GM18505 (cell line): ENCODE measurements at regions not wholly inside any gene's neighbourhood (a gene's known extent, or its start where the extent isn't known, plus 50 kb on each side); places are given as distances from the start of the nearest gene placed in this dataset.

Experiments used
- ATAC-seq: cut with Tn5 transposase; IDR thresholded peaks from one replicate; pipeline ENCODE4 v1.9.1; 2021; ENCODE audit not compliant: unreplicated experiment
- POLR2A ChIP-seq: IDR thresholded peaks from 4 replicates; pipeline ENCODE4 v1.6.1; 2011; ENCODE audit warnings: borderline replicate concordance; ENCODE audit not compliant: insufficient read depth, insufficient read length; ENCODE audit errors: extremely low read depth

- no peak for TF ChIP-seq POLR2A
- ATAC-seq, result no peak
Measured at GRCh38 chr13:72153272-72153671, 286.3 kb upstream of the DACH1 start.

GRCh38 chr13:72151241-72151640, 284.2 kb upstream of the DACH1 start:
- ATAC-seq, result no peak
- no peak for TF ChIP-seq POLR2A

- TF ChIP-seq POLR2A, result no peak
- no peak for ATAC-seq
Measured at GRCh38 chr13:72150502-72150901, 283.5 kb upstream of the DACH1 start.

- ATAC-seq, result no peak
Measured at GRCh38 chr13:72149701-72150100, 282.7 kb upstream of the DACH1 start.

GRCh38 chr13:72146816-72147215, 279.8 kb upstream of the DACH1 start:
- TF ChIP-seq POLR2A, result no peak
- no peak for ATAC-seq

More at GRCh38 chr13:72149701-72150100, 282.7 kb upstream of the DACH1 start:
- TF ChIP-seq POLR2A, result no peak

GRCh38 chr13:72145383-72145782, 278.4 kb upstream of the DACH1 start:
- no peak for TF ChIP-seq POLR2A
- no peak for ATAC-seq

GRCh38 chr13:72144636-72145035, 277.6 kb upstream of the DACH1 start:
- no peak for ATAC-seq
- TF ChIP-seq POLR2A, result no peak

- no peak for ATAC-seq
- TF ChIP-seq POLR2A, result no peak
Measured at GRCh38 chr13:72141855-72142519, 275.0 kb upstream of the DACH1 start.

- TF ChIP-seq POLR2A, result no peak
- no peak for ATAC-seq
Measured at GRCh38 chr13:72139192-72139591, 272.2 kb upstream of the DACH1 start.

- TF ChIP-seq POLR2A, result no peak
- no peak for ATAC-seq
Measured at GRCh38 chr13:72132075-72132474, 265.1 kb upstream of the DACH1 start.

GRCh38 chr13:72129117-72129516, 262.1 kb upstream of the DACH1 start:
- no peak for ATAC-seq
- no peak for TF ChIP-seq POLR2A

- ATAC-seq, result no peak
- TF ChIP-seq POLR2A, result no peak
Measured at GRCh38 chr13:72127031-72127430, 260.0 kb upstream of the DACH1 start.

- no peak for TF ChIP-seq POLR2A
- ATAC-seq, result no peak
Measured at GRCh38 chr13:72126424-72126823, 259.4 kb upstream of the DACH1 start.

GRCh38 chr13:72125561-72125960, 258.6 kb upstream of the DACH1 start:
- no peak for TF ChIP-seq POLR2A

More at GRCh38 chr13:72125561-72125960, 258.6 kb upstream of the DACH1 start:
- ATAC-seq, result no peak
